ENCODE measurements at regions not wholly inside any gene's neighbourhood (a gene's known extent, or its start where the extent isn't known, plus 50 kb on each side); places are given as distances from the start of the nearest gene placed in this dataset.

DNA sequence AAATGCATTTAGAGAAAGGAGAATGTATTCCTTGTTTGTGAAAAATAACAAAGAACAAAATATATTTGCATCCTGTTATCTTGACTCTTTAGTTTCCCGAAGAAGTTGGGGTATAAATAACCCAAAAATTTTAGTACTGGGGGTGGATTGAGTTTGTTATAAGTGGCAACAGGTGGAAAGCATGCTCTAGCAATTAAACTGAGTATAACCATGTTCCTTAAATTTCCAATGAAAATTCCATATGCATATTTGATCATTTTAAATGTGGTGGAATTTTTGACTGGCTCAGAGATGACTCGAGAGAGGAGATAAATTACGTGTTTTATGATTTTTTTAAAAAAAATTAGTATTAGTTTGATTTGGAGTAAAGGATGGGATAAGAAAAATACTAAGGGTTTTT, 348.9 kb downstream of the TGFB2 start:
- TF ChIP-seq, protein P1, sequence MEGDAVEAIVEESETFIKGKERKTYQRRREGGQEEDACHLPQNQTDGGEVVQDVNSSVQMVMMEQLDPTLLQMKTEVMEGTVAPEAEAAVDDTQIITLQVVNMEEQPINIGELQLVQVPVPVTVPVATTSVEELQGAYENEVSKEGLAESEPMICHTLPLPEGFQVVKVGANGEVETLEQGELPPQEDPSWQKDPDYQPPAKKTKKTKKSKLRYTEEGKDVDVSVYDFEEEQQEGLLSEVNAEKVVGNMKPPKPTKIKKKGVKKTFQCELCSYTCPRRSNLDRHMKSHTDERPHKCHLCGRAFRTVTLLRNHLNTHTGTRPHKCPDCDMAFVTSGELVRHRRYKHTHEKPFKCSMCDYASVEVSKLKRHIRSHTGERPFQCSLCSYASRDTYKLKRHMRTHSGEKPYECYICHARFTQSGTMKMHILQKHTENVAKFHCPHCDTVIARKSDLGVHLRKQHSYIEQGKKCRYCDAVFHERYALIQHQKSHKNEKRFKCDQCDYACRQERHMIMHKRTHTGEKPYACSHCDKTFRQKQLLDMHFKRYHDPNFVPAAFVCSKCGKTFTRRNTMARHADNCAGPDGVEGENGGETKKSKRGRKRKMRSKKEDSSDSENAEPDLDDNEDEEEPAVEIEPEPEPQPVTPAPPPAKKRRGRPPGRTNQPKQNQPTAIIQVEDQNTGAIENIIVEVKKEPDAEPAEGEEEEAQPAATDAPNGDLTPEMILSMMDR (conservative IDR thresholded peaks at IDR 0.05; ENCODE audit: low read length) = no peak
- TF ChIP-seq EZH2phosphoT487 (IDR thresholded peaks at IDR 0.05; ENCODE audit: borderline replicate concordance, low read depth, low read length) = no peak

Measured in OCI-LY7 (cell line).